Ecto neural progenitor cell (in vitro differentiated cells): ENCODE measurements at regions not wholly inside any gene's neighbourhood (a gene's known extent, or its start where the extent isn't known, plus 50 kb on each side); places are given as distances from the start of the nearest gene placed in this dataset.
"Not testable (repeated sequence)": the region's sequence is repeated elsewhere in the genome, so short reads cannot be mapped to it uniquely, and the experiment has no call there.

Experiments used
- DNase-seq: peaks from one replicate; pipeline ENCODE4 v3.0.0-alpha.2; 2018; ENCODE audit warnings: low spot score

- DNase-seq = no peak
These were observed 300.5 kb downstream of the CCDC74A start for GRCh38 chr2:131828164-131828561.

GRCh38 chr2:131828633-131829455 is 301.2 kb downstream of the CCDC74A start:
- DNase-seq = not testable (repeated sequence)

GRCh38 chr2:131829456-131830241 is 302.0 kb downstream of the CCDC74A start:
- DNase-seq = not testable (repeated sequence)

- not testable (repeated sequence) for DNase-seq
These were observed 302.7 kb downstream of the CCDC74A start for GRCh38 chr2:131830242-131830945.

- DNase-seq = not testable (repeated sequence)
These were observed 303.2 kb downstream of the CCDC74A start for GRCh38 chr2:131830946-131831310.

GRCh38 chr2:131831450-131832208 is 303.9 kb downstream of the CCDC74A start:
- peak; percentile 62 for DNase-seq

GRCh38 chr2:131832209-131832780 is 304.6 kb downstream of the CCDC74A start:
- not testable (repeated sequence) for DNase-seq

GRCh38 chr2:131832917-131833316 is 305.2 kb downstream of the CCDC74A start:
- DNase-seq = not testable (repeated sequence)

GRCh38 chr2:131833367-131834202 is 305.9 kb downstream of the CCDC74A start:
- not testable (repeated sequence) for DNase-seq

GRCh38 chr2:131834203-131835020 is 306.7 kb downstream of the CCDC74A start:
- not testable (repeated sequence) for DNase-seq

GRCh38 chr2:131835022-131835421 is 307.3 kb downstream of the CCDC74A start:
- DNase-seq = not testable (repeated sequence)

GRCh38 chr2:131835621-131836091 is 308.0 kb downstream of the CCDC74A start:
- no peak for DNase-seq

- DNase-seq = not testable (repeated sequence)
These were observed 308.4 kb downstream of the CCDC74A start for GRCh38 chr2:131836116-131836515.

GRCh38 chr2:131844044-131844443 is 316.4 kb downstream of the CCDC74A start:
- not testable (repeated sequence) for DNase-seq

GRCh38 chr2:131856202-131856601 is 305.6 kb downstream of the ANKRD30BL start:
- not testable (repeated sequence) for DNase-seq

GRCh38 chr2:131858197-131858596 is 303.6 kb downstream of the ANKRD30BL start:
- DNase-seq = not testable (repeated sequence)
